ENCODE measurements at regions not wholly inside any gene's neighbourhood (a gene's known extent, or its start where the extent isn't known, plus 50 kb on each side); places are given as distances from the start of the nearest gene placed in this dataset.

DNA sequence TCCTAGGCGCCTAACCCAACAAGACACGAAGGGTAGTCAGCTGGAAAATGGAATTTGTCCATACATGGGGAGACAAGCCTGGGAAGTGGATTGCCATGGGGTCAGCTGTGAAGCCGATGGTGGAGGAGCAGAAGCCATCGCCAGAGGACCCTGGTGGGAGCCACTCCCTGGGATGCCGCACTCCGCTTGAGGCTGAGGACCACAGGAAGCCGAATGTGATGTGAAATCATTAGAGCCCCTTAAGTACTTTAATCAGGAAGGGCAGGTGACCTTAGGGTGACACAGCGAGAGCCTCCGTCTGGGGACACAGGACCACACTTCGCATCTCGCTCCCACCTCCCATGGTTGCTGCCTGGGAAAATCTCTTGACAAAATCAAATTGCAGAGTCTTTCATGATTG is 614.6 kb upstream of the MGMT start:
- no peaks in the 10 kb centered on the region for H3K4me1 ChIP-seq (ENCODE audit: control insufficient read depth, insufficient read depth, low read length, poor library complexity, severe bottlenecking)
- no peak overlapping the region for H3K4me3 ChIP-seq (ENCODE audit: insufficient read depth, low read depth, low read length, poor library complexity, severe bottlenecking)
- DNase-seq: no peak
- H3K9me3 ChIP-seq (ENCODE audit: control insufficient read depth, low read length): no peaks in the 10 kb centered on the region
- no peaks in the 10 kb centered on the region for H3K27me3 ChIP-seq (replicated peaks; ENCODE audit: control insufficient read depth, insufficient read depth, low read length, poor library complexity, severe bottlenecking)
- no peaks in the 10 kb centered on the region for H3K36me3 ChIP-seq (ENCODE audit: control insufficient read depth, insufficient read depth, low read length)
- H3K27ac ChIP-seq (ENCODE audit: insufficient read depth, low read length, poor library complexity, severe bottlenecking): no peak overlapping the region

DNA sequence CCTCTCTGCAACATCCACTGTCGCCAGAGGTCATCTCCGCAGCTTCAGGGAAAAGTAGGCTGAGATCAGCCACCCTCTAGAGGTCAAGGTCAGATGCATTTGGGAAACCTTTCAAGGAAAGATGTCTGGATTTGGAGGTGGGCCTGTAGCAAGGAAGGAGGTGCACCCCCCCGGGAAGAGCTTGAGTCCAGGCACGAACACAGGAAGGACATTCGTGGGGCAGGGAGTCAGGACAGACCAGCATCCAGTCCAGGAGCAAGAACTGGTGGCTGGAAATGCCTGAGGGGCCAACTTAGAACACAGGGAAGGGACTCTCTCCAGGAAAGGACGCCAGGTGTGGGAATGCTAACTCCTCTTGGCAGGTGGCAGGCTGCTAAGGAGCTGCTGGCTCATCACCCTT is 614.1 kb upstream of the MGMT start:
- Histone ChIP-seq H3K36me3 (ENCODE audit: control insufficient read depth, insufficient read depth, low read length) (no peaks in the 10 kb centered on the region), H3K27ac (ENCODE audit: insufficient read depth, low read length, poor library complexity, severe bottlenecking) (no peak overlapping the region), H3K4me3 (ENCODE audit: insufficient read depth, low read depth, low read length, poor library complexity, severe bottlenecking) (no peak overlapping the region), H3K4me1 (ENCODE audit: control insufficient read depth, insufficient read depth, low read length, poor library complexity, severe bottlenecking) (no peaks in the 10 kb centered on the region), H3K9me3 (ENCODE audit: control insufficient read depth, low read length) (no peaks in the 10 kb centered on the region), H3K27me3 (replicated peaks; ENCODE audit: control insufficient read depth, insufficient read depth, low read length, poor library complexity, severe bottlenecking) (no peaks in the 10 kb centered on the region)
- DNase-seq: no peak

DNA sequence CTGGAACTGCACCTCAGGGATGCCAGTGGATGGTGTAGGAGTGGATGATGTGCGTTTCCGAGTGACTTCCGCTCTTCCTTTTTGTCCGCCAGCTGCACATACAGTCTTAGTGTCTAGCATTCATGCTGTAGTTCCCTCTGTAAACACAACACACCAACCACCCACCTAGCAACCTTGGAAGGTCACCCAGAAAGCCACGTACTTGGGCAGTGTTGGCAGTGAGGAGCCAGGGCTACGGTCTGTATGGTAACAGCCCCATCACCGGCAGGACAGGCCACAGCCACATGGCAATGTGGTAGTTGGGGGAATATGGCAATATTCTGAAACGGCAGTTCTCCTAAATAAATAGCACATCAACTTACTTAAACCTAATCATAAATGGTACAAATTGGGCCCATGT is 613.5 kb upstream of the MGMT start:
- no peak for DNase-seq

DNA sequence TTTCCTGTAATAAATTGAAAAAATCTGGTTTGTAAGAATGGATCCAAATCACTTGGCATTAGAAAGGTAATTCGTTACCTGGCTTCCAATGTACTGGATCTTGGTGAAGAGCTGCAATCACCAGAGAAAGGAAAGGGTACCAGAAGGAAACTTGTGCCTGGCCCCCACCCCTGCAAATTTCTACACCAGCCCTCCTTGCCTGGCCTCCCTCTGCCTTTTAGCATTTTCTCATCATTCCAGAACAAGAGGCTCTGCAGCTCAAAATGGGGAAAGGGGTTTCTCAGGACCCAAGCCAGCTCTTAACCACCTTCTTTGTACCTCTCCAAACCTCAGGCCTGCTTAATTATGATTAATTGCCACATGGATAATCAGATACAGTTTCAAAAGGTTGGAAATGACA is 612.8 kb upstream of the MGMT start:
- H3K36me3 ChIP-seq (ENCODE audit: control insufficient read depth, insufficient read depth, low read length): no peaks in the 10 kb centered on the region
- H3K27me3 ChIP-seq (replicated peaks; ENCODE audit: control insufficient read depth, insufficient read depth, low read length, poor library complexity, severe bottlenecking): no peaks in the 10 kb centered on the region
- no peak overlapping the region for H3K4me3 ChIP-seq (ENCODE audit: insufficient read depth, low read depth, low read length, poor library complexity, severe bottlenecking)
- no peaks in the 10 kb centered on the region for H3K4me1 ChIP-seq (ENCODE audit: control insufficient read depth, insufficient read depth, low read length, poor library complexity, severe bottlenecking)
- H3K9me3 ChIP-seq (ENCODE audit: control insufficient read depth, low read length): no peaks in the 10 kb centered on the region
- no peak overlapping the region for H3K27ac ChIP-seq (ENCODE audit: insufficient read depth, low read length, poor library complexity, severe bottlenecking)
- DNase-seq: no peak

More for the DNA sequence above, 613.5 kb upstream of the MGMT start:
- Histone ChIP-seq H3K4me3 (ENCODE audit: insufficient read depth, low read depth, low read length, poor library complexity, severe bottlenecking) (no peak overlapping the region), H3K27ac (ENCODE audit: insufficient read depth, low read length, poor library complexity, severe bottlenecking) (no peak overlapping the region), H3K36me3 (ENCODE audit: control insufficient read depth, insufficient read depth, low read length) (no peaks in the 10 kb centered on the region), H3K9me3 (ENCODE audit: control insufficient read depth, low read length) (no peaks in the 10 kb centered on the region), H3K27me3 (replicated peaks; ENCODE audit: control insufficient read depth, insufficient read depth, low read length, poor library complexity, severe bottlenecking) (no peaks in the 10 kb centered on the region), H3K4me1 (ENCODE audit: control insufficient read depth, insufficient read depth, low read length, poor library complexity, severe bottlenecking) (no peaks in the 10 kb centered on the region)

DNA sequence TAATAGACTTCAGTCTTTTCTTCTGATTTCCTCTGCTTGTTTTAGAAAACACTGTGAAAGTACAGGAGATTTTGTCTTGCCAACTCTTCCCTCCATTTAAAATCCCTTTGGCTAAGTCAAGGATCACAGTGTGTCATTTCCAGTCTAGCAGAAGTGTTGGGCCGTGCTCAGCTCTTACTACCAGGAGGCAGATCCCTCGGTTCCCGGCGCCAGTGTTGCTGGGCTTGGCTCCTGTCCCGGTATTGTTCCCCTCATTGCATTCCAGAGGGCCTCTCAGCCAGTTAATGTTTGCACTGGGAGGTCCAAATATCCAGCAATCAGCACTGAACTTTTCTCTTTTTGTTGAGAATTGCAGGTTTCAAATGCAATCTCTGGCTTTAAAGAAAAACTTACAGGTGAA is 612.1 kb upstream of the MGMT start:
- Histone ChIP-seq H3K9me3 (ENCODE audit: control insufficient read depth, low read length) (no peaks in the 10 kb centered on the region), H3K36me3 (ENCODE audit: control insufficient read depth, insufficient read depth, low read length) (no peaks in the 10 kb centered on the region), H3K4me3 (ENCODE audit: insufficient read depth, low read depth, low read length, poor library complexity, severe bottlenecking) (no peak overlapping the region), H3K4me1 (ENCODE audit: control insufficient read depth, insufficient read depth, low read length, poor library complexity, severe bottlenecking) (no peaks in the 10 kb centered on the region), H3K27ac (ENCODE audit: insufficient read depth, low read length, poor library complexity, severe bottlenecking) (no peak overlapping the region), H3K27me3 (replicated peaks; ENCODE audit: control insufficient read depth, insufficient read depth, low read length, poor library complexity, severe bottlenecking) (no peaks in the 10 kb centered on the region)
- no peak for DNase-seq

DNA sequence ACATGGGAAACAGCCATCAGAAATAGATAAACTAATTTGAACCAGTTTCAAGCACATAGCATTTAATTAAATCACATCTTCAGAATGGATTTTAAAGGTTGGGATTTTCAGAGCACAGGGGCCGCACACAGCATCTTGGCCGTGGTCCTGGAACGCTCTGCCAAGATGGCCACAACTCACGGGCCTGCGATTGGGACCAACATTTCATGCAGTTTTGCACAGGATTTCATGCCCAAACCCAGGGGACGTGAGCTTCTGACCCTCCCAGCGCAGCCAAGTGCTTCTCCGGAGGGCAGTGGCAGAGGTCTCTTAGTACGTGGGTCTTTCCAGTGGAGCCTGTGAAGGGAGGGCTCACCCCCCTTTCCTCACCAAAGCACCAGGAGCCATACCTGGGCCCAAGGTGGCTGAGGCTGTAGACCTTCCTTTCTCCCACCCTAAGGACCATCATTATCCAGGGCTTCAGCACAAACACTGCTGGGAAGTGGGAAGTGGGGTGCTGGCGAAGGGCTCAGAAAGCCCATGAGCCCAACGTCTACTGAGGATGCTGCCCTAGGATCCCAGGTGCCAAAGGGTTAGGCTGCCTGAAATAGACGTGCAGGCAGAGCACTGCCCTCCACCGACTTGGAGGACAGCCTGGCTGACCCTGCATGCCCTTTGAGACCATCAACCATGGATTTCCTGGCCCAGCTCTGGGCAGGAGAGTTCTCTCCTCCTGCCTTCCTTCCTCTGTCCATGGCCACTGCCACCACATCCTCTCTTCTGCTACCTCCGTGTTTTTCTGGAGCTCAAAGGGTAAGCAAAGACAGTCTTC is 611.2 kb upstream of the MGMT start:
- Histone ChIP-seq H3K36me3 (ENCODE audit: control insufficient read depth, insufficient read depth, low read length) (no peaks in the 10 kb centered on the region), H3K27me3 (replicated peaks; ENCODE audit: control insufficient read depth, insufficient read depth, low read length, poor library complexity, severe bottlenecking) (no peaks in the 10 kb centered on the region), H3K4me1 (ENCODE audit: control insufficient read depth, insufficient read depth, low read length, poor library complexity, severe bottlenecking) (no peaks in the 10 kb centered on the region), H3K27ac (ENCODE audit: insufficient read depth, low read length, poor library complexity, severe bottlenecking) (no peak overlapping the region), H3K4me3 (ENCODE audit: insufficient read depth, low read depth, low read length, poor library complexity, severe bottlenecking) (no peak overlapping the region), H3K9me3 (ENCODE audit: control insufficient read depth, low read length) (no peaks in the 10 kb centered on the region)
- DNase-seq: no peak

DNA sequence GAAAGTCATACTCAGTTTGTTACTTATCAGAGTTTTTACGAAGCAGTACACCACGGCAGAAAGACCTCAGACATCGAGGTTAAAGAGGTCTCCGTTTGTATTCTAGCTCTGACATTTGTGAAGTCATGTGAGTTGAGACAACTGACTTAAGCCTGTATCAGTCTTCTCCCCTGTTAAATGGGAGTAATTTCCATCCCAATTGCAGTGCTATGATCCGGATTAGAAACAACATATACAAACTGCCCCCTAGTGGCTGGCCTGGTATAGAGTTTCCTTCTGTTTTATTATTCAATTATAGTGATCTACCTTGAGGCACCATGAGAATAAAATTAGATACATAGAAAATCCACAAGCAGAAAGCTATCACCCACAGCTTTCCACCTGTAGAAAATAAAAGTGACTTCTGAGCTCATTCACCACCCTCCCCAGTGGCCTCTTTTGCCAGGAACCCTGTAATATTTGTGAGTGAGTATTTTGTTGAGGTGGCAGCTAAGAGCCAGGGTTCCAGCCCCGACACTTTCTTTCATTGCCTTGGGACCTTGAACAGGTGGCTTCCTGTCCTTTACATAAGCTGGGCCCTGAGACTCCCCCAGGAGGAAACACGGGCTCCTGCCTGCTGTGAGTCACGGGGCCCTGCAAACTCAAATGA is 607.2 kb upstream of the MGMT start:
- no peaks in the 10 kb centered on the region for H3K36me3 ChIP-seq (ENCODE audit: control insufficient read depth, insufficient read depth, low read length)
- no peaks in the 10 kb centered on the region for H3K9me3 ChIP-seq (ENCODE audit: control insufficient read depth, low read length)
- no peak overlapping the region for H3K4me3 ChIP-seq (ENCODE audit: insufficient read depth, low read depth, low read length, poor library complexity, severe bottlenecking)
- no peaks in the 10 kb centered on the region for H3K4me1 ChIP-seq (ENCODE audit: control insufficient read depth, insufficient read depth, low read length, poor library complexity, severe bottlenecking)
- H3K27me3 ChIP-seq (replicated peaks; ENCODE audit: control insufficient read depth, insufficient read depth, low read length, poor library complexity, severe bottlenecking): no peaks in the 10 kb centered on the region
- no peak for DNase-seq
- H3K27ac ChIP-seq (ENCODE audit: insufficient read depth, low read length, poor library complexity, severe bottlenecking): no peak overlapping the region

DNA sequence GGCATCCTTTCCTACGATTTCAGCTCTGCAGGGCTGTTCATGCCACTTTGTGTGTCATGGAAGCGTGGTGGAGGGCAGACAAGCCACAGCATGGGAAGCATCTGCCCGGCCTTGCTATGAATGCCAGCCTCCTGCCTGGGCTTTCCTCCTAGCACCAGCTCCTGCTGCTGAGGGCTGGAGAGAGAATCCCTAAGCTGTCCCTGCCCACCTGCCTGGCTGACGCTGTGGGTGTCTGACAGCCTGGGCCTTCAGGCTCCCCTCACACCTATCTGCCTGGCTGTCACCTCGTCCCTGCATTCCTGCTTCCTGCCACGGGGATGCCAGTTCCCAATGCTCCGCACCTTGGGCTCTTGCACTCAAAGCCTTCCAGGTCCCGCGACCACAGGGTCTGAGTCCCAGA is 606.5 kb upstream of the MGMT start:
- Histone ChIP-seq H3K9me3 (ENCODE audit: control insufficient read depth, low read length) (no peaks in the 10 kb centered on the region), H3K4me1 (ENCODE audit: control insufficient read depth, insufficient read depth, low read length, poor library complexity, severe bottlenecking) (no peaks in the 10 kb centered on the region), H3K4me3 (ENCODE audit: insufficient read depth, low read depth, low read length, poor library complexity, severe bottlenecking) (no peak overlapping the region), H3K36me3 (ENCODE audit: control insufficient read depth, insufficient read depth, low read length) (no peaks in the 10 kb centered on the region), H3K27me3 (replicated peaks; ENCODE audit: control insufficient read depth, insufficient read depth, low read length, poor library complexity, severe bottlenecking) (no peaks in the 10 kb centered on the region), H3K27ac (ENCODE audit: insufficient read depth, low read length, poor library complexity, severe bottlenecking) (no peak overlapping the region)
- DNase-seq: no peak

DNA sequence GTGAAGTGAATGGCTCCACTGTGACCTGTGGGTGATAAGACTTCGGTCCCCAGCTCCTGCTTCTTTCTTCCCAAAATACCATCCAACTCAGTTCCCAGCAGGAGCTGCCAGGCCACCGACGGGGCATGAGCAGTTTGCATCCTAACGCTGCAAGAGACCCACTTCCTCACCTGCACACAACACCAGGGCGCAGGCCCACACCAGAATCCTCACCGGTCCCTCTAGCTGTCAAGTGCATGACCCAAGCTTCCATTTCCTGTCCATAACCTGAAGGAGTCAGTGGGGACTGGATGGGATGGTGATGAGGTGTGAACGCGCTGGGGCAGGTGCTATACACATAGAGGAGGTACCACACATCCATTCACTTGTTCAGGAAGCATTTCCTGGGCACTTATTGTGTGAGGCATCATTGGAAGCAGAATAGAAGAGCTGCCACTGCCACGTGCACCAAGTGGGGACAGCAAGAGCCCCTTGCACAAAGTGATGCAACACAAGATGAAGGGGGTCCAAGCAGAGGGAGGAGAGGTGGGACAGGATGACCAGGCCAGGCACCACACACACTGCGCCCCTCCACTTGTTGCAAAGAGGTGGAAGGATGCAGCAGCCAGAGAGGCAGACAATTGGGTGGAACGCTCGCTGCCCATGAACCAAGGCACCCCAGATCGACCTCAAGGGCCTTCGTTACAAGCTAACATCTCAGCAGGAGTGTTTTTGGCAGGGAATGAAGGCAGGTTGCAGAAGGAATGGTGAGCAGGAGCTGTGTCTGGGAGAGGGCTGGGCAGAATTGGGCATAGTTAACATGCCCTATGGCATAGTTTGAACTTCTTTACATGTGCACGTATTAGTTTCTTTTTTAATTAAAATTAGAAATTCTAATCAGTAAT is 605.8 kb upstream of the MGMT start:
- Histone ChIP-seq H3K27ac (ENCODE audit: insufficient read depth, low read length, poor library complexity, severe bottlenecking) (no peak overlapping the region), H3K36me3 (ENCODE audit: control insufficient read depth, insufficient read depth, low read length) (no peaks in the 10 kb centered on the region), H3K4me1 (ENCODE audit: control insufficient read depth, insufficient read depth, low read length, poor library complexity, severe bottlenecking) (no peaks in the 10 kb centered on the region), H3K4me3 (ENCODE audit: insufficient read depth, low read depth, low read length, poor library complexity, severe bottlenecking) (no peak overlapping the region), H3K27me3 (replicated peaks; ENCODE audit: control insufficient read depth, insufficient read depth, low read length, poor library complexity, severe bottlenecking) (no peaks in the 10 kb centered on the region), H3K9me3 (ENCODE audit: control insufficient read depth, low read length) (no peaks in the 10 kb centered on the region)
- no peak for DNase-seq

DNA sequence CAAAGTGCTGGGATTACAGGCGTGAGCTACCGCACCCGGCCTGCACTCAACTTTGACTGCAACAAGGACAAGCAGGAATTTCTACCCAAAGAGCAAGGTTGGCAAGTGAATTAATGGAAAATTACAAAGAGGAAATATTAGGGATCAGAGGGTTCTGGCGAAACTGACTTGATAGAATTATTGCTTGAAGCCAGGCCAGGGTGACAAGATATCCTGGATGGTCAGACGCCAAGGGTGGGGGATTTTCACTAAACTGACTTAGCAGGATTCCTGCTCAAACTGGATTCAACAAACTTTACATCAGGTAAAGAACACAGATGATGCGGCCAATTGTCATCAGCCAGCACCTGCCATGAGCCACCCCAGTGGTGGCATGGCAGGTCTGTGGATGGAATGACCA is 603.6 kb upstream of the MGMT start:
- H3K27ac ChIP-seq (ENCODE audit: insufficient read depth, low read length, poor library complexity, severe bottlenecking): no peak overlapping the region
- H3K36me3 ChIP-seq (ENCODE audit: control insufficient read depth, insufficient read depth, low read length): no peaks in the 10 kb centered on the region
- no peaks in the 10 kb centered on the region for H3K27me3 ChIP-seq (replicated peaks; ENCODE audit: control insufficient read depth, insufficient read depth, low read length, poor library complexity, severe bottlenecking)
- H3K4me3 ChIP-seq (ENCODE audit: insufficient read depth, low read depth, low read length, poor library complexity, severe bottlenecking): no peak overlapping the region
- no peak for DNase-seq
- H3K4me1 ChIP-seq (ENCODE audit: control insufficient read depth, insufficient read depth, low read length, poor library complexity, severe bottlenecking): no peaks in the 10 kb centered on the region
- no peaks in the 10 kb centered on the region for H3K9me3 ChIP-seq (ENCODE audit: control insufficient read depth, low read length)
